GM21447 (cell line): ENCODE measurements at regions not wholly inside any gene's neighbourhood (a gene's known extent, or its start where the extent isn't known, plus 50 kb on each side); places are given as distances from the start of the nearest gene placed in this dataset.

Experiments used
- ATAC-seq: cut with Tn5 transposase; IDR thresholded peaks from one replicate; pipeline ENCODE4 v1.9.1; 2021; ENCODE audit not compliant: unreplicated experiment

DNA sequence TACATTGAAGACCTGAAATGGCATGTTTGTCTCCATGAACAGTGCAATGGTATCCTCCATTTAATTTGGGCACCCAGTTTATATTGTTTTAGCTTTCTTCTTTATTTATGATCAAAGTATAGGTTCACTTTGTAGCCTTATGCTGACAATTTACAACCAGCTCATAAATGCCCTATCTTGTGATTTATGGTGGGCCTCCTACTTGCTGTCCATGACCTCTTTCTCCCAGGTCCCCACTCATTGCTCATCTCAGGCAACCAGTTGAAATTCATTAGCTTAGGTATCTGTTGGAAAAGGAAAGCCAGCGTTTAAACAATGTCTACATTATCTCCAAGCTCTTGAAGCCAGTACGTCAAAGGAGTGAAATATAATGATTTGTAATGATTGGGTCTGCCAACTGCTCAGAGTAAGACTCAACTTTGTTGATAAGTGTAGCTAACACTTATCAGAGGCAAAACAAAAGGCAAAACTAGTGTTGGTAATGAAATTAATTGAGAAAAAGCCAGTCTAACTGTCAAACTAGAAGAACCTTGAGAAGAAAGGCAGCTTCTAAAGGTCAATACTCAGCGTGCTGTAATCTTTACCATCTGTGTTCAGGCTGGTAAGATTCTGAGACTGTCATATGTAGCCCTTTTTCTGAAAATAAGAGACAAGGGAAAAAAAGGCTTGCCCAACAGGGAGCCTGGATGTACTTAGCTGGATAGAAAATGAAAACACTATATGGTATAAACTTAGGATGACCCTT lies 695.9 kb downstream of the EPHA4 start:
- ATAC-seq: no peak

DNA sequence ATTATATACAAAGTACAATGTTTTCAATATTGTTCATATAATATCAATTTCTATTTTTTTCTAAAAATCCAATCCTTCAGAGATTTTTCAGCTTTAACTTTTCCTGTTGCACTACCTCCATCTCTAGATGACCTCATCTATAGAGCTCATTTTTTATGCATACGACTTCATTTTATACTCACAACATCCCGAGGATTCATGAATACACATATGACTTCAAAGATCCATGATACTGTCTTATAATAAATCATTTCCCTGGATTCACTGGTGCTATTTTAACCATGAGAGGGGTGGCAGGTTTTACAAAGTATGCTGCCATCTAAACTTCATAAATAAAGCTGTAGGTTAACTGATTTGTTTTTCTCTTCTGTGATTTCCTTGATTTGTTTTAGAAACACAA lies 694.6 kb downstream of the EPHA4 start:
- ATAC-seq: no peak

DNA sequence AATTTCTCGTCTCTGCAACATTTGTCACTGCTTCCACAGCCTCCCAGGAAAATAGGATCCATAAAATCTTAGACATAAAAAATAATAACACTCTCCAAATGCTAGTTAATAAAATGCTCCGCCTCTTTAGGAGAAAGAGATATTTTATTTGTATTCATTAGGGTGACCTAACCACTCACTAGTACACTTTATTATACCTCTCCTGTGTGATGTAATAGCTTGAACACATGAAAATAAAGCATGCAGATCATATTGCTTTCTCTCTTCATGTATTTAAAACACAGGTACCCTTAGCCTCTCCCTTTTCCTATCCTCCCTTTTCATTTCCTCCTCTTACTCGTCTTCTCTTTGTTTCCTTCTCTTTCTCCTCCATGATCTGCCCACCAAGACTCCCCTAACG lies 694.2 kb downstream of the EPHA4 start:
- no peak for ATAC-seq

DNA sequence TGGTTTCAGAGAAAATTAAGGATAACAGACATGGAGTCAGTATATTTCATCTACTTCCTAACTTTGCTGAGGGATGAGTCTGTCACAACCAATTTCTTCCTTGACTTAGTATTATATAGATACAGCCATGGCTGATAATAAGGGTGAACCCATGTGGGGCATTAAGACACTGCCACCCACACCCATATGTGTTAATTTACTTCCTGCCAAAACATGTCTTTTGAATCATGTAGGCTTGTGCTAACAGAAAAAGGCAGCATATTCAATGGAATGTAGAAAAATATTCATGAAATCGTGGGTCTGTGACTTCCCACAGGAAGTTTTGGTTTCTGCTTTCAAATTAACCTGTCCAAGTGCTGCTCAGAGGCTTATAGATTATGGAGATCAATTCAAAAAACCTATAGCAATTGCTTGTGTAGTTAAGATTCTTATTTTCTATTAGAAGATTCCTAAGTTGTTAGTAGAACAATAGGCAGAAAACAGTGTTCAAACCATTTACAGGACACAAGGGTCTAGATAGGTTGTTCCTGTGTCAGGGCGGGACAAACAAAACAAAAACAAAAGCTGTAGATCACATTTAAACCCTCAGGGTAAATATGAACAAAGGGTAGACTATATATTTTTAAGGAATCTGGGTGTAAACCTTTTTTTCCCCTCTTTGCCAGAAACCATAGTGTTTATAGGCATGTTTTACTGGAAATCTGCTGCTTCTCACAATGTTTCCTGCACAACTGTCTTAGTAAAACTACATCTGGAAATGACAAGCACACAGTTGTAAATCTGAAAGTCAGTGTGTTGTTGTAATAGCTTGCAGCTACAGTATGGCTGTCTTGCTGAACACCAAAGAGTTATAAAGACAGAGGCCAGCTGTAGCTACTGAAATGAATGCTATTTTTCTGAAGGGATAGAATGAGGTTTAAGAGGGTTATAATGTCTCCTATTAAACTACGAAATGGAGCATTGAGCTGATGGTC lies 691.2 kb downstream of the EPHA4 start:
- ATAC-seq: no peak

DNA sequence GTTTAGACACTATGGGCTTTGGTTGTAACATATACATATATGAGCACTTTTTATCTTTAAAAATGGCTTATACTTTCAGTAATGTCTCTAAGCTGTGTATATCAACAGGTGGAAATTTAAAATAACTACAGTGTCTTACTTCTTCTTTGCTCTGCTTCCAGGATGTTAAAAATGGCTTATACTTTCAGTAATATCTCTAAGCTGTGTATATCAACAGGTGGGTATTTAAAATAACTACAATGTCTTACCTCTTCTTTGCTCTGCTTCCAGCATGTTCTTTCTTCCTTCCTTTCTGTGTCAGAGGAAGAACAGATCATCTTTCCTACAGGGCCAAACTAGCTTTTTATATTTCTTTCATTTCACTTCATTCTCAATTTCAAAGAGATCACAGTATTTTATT lies 689.6 kb downstream of the EPHA4 start:
- ATAC-seq: no peak

DNA sequence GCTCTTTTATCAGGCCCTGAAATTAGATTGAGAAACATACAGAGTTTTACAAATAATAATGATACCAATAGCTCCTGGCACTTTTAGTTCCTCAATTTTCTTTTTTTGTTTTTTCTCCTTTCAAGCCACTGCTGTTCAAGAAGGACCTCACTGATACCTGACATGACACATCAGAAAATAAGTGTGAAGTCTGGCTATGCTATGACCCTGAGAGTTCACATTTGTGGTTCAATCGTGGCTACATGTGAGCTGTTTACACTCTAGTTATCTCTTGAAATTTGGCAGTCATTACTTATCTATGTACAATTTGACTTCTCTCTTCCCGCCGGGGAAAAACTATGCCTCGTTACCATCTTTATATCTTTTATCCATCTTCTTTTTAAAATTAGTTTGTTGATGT lies 686.5 kb downstream of the EPHA4 start:
- ATAC-seq: no peak

GRCh38 chr2:220887271-220887870 lies 684.7 kb downstream of the EPHA4 start:
- ATAC-seq: no peak

- ATAC-seq: no peak
Measured at GRCh38 chr2:220887876-220888275, 684.2 kb downstream of the EPHA4 start.

DNA sequence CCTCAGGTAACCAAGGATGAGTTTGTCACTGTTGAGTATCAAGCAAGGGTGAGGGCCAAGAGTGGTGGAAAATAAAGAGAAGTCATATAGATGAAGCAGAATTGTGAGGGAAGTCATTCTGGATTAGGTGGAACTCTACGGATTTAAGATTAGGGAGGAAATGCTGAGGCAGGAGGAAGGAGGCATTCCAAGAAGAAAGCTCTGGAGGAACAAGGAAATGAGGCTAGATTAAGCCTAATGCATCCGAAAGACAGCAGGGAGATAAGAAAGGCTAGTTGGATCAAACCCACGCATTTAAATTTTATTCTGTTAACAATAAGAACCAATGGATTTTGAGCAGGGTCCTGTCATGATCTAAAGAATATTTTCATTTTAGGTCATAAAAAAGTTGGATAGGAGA lies 681.2 kb downstream of the EPHA4 start:
- no peak for ATAC-seq

GRCh38 chr2:220891405-220891804 lies 680.7 kb downstream of the EPHA4 start:
- ATAC-seq: no peak

DNA sequence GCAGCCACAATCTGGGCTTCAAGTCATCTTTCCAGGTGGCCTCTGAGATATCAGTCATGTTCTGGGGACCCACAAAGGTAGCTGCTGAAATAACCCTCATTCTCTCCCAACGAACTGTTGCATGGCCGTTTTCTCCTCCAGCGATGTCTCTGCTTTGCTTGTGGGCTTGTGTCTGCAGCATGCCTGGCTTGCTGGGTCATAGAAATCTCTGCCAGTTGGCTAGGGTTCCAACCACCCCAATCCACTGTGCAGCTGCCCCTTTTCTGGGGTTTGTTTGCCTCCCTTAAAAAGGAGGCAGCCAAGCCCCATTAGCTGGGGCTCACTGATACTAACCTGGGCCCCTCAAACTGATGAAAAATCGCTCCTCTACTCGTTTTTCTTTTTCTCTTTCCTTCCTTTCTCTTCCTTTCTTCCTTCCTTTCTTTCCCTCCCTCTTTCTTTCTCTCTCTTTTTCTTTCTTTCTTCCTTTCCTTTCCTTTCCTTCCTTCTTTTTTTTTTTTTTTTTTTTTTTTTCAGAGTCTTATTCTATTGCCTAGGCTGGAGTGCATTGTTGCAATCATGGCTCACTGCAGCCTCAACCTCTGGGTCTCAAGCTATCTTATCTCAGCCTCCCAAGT lies 680.0 kb downstream of the EPHA4 start:
- ATAC-seq: no peak

GRCh38 chr2:220893411-220893810 lies 678.7 kb downstream of the EPHA4 start:
- no peak for ATAC-seq

GRCh38 chr2:220894069-220894468 lies 678.0 kb downstream of the EPHA4 start:
- no peak for ATAC-seq

- no peak for ATAC-seq
Measured at GRCh38 chr2:220899492-220899891, 672.6 kb downstream of the EPHA4 start.

DNA sequence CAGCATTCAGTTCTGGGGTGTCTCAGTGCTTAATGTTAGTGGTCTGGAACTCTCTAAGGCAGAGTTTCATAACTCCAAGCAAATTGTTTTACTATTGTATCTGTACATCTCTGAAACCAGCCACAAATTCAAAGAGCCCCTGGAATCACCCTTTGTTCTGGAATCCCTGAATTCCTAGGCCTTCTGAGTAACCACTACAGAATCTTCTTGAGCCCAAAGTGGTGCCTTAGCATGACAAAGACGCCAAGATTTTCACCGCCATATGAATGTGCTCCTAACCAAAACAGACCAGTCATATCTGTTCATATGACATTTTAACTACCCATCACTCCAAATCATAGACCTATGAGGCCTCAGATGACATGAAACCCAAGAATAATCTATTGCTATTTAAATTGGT lies 668.1 kb downstream of the EPHA4 start:
- no peak for ATAC-seq

DNA sequence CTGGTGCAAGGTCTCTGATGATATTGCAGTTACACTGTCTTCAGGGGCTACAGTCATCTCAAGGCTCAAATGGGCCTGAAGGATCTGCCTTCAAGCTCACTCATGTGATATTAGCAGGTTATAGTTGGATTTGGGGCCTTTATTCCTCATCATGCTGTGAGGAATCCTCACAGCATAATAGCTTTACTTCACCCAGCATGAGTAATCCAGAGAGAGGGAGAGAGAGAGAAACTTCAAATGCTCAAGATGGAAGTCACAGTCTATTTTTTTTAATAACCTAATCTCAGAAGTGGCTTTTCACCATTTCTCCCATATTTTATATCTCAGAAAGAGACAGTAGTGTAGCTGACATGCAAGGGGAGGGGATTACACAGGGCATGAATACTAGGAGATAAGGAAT lies 658.7 kb downstream of the EPHA4 start:
- ATAC-seq: no peak

GRCh38 chr2:220915092-220915623 lies 656.9 kb downstream of the EPHA4 start:
- ATAC-seq: no peak

DNA sequence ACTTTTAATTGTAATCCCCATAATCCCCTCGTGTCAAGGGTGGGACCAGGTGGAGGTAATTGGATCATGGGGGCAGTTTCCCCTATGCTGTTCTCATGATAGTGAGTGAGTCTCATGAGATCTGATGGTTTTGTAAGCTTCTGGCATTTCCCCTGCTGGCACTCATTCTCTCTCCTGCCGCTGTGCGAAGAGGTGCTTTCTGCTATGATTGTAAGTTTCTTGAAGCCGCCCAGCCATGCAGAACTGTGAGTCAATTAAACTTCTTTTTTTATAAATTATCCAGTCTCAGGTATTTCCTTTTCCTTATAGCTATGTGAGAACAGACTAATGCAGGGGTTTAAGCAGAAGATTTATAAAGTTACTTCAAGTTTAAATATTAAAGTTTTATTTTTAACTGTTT lies 655.2 kb downstream of the EPHA4 start:
- no peak for ATAC-seq

GRCh38 chr2:220930271-220931076 lies 641.6 kb downstream of the EPHA4 start:
- no peak for ATAC-seq

DNA sequence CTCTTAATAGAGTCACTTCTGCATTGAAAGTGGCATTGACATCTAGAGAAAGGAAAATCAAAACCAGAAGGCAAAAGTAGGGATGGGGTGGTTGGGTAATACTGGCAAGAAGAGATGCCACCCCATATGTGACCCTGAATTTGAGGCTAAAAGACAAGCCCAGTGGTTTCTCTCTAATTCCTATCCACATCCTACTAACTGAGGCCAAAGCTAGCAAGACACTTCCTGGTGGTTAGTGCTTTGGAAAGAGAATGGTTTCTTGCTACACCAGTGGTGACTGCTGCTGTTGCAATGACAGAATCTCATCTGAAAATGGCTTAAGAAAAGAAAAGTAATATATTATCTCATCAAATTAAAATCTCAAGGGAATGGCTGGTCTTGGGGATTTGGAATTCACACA lies 640.6 kb downstream of the EPHA4 start:
- ATAC-seq: no peak
